Frontal cortex (tissue), 3 donors: ENCODE measurements at regions not wholly inside any gene's neighbourhood (a gene's known extent, or its start where the extent isn't known, plus 50 kb on each side); places are given as distances from the start of the nearest gene placed in this dataset.
"Not testable (repeated sequence)": the region's sequence is repeated elsewhere in the genome, so short reads cannot be mapped to it uniquely, and the experiment has no call there.

ENCODE experiments used
- DNase-seq, 2 donors: peaks; one replicate each; pipeline ENCODE4 v3.0.0; 2012; ENCODE audit warnings: low spot score in 2 of 2
- FAIRE-seq: peaks from 2 replicates; lab custom pipeline; 2012; peaks lifted over from hg19 to GRCh38; lab: Jason Lieb, UNC
- donor health status: control.
- donor health status: control.
- donor health status: control.

DNA sequence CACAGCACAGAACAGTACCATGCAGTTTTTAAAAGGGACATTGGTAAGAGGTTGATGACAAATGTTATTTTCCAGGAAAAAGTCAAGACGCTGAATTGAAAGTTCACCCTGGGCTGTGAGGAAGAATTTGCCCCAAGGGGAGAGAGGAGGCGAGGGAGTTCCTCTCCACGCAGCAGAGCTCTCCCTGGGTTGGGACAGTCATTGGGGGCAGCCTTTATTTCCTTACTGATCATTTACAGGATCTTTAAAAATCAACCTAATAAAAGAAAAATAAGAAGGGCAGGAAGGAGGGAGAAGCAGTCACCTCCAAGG, 49.9 kb upstream of the WNT7B start:
- DNase-seq (no peak), FAIRE-seq (no peak)

DNA sequence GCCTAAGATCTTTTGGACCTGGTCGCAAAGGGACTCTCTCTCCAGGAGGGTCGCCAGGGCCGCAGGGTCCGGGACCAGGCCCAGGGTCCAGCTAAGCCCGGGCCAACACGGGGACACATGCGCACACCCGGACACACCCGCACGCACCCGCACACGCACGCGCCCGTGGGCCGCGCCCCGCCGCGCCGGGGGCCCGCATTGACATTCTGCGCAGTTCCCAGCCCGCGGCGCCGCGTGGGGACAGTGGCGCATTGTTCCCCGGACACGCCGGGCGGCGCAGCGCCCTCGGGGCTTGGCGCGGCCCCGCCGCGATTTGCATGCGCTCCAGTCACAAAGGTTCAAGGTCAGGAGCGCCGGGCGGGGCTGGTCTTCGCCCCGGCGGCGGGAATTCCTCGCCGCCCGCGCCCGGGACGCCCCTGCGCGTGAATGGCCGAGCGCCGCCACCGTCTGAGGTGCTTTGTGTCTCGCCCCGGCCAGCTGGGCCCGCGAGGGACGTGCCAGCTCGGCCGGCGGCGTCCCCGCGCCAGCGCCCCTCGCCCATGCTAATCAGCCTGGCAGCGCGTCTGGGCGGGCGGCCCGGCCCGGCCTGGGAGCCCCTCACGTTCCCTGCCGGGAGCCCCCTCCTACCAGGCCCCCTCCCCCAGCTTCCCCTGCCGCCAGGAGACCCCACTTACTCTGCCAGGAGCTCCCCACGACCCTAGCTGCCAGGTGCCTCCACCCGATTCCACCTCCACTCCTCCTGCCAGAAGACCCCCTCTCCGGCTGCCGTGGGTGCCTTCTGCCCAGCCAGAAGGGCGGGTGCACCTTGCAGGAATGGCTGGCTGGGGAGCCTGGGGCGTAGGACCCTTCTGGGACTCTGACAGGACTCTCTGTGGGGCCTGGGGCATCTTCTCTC, 50.5 kb upstream of the WNT7B start:
- FAIRE-seq, result no peak
- DNase-seq, result peak; percentile 87 to 92

DNA sequence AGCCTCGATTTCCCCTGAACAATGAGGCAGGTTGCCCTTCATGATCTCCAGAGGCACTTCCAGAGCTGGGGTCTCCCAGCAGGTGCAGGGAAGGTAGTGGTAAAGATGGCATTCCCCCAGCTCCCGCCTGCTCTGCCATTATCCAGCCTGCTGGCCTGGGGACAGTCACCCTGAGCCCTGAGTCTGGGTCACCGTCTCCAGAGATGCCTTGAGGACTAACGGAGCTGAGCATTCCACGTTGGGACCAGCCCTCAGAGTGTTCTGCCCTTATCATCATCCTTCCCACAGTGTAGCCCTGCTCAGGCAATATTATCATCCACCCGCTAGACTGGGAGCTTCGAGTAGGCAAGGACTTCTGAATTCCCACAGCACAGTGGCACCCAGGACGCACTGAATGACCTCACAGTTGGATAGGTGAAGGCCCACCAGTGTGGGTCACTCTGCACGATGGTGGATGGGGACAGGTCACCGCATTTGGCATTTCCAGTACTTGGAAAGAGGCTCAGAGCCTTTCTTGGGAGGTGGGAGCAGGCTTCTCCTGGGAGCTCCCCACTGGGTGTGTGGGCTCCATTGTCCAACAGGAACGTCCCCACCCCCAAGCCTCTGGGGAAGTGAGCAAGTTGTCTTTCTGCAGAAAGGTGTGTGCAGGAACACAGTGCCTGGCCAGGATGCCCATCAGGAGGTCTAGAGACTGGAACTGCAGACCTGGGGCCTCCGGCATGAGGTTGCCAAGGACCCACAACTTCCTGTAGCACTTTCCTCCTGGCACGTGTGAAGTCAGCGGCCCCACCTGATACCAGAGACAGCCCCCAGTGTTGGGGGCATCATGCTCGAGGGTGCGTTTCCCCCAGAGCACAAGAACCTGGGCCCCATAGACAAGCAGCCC, 51.4 kb upstream of the WNT7B start:
- no peak for DNase-seq
- FAIRE-seq, result no peak

DNA sequence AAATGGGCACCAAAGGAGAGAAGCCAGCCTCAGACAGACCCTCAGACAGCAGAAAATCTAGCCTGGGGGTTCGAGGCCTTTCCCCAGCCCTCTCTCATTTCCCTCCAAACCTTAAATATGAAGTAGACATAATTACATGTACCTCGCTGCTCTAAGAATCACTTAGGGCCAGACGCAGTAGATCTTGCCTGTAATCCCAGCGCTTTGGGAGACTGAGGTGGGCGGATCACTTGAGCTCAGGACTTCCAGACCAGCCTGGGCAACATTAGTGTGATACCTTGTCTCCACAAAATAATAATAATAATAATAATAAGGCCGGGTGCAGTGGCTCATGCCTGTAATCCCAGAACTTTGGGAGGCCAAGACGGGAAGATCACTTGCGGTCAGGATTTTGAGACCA, 52.1 kb upstream of the WNT7B start:
- DNase-seq (no peak), FAIRE-seq (no peak)

DNA sequence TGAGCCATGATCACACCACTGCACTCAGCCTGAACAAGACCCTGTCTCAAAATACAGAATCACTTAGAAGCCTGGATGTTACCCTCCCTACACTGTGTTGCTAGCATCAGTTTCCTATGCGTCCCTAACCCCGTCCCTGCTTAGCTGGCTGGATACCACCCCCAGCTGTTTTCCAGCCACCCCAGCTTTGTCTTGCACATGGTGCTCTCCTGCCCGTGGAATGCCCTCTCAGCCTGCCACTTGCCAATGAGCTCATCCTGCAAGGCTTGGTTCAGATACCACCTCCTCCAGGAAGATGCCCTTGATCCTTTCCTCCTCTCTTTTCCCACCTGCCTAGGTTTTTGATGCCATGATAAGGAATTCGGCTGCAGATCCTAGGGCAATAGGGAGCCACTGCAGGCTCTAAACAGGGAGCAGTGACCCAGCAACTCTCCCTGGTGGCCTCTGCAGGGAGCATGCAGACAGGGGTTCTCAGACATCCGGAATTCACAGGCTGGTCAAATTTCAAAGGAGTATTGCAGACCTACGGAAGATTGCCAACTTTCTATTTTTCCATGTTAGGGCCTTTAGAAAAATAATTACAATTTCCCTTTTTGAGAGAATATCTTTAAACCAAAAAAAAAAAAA, 52.7 kb upstream of the WNT7B start:
- DNase-seq (no peak), FAIRE-seq (no peak)

DNA sequence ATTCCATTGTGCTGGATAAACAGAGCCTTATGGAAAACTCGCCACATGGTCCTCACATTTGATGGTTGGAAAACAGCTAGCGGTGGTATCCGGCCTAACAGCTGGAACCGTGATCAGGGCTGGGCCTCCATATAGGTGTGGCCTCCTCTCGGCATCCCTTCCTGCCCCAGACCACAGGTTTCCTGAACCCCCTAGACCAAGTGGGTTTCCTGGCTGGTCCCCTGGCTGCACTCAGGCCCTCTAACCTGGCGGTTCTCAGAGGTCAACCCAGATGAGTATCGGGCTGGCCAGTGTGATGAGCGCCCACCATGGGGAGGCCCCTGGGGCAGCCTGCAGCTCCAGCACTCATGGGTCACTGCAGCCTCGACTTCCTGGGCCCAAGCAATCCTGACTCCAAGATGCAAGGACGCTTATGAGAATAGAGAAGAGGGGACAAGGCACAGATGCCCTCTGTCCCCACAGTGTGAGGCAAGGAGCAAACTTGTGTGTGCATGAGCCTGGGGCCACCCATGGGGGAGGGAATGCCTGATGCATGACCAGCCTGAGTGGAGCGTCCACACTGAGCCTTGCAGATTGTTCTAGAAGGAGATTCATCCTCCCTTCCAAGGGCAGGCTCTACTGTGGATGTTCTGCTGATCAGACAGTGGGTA, 53.4 kb upstream of the WNT7B start:
- no peak for FAIRE-seq

DNA sequence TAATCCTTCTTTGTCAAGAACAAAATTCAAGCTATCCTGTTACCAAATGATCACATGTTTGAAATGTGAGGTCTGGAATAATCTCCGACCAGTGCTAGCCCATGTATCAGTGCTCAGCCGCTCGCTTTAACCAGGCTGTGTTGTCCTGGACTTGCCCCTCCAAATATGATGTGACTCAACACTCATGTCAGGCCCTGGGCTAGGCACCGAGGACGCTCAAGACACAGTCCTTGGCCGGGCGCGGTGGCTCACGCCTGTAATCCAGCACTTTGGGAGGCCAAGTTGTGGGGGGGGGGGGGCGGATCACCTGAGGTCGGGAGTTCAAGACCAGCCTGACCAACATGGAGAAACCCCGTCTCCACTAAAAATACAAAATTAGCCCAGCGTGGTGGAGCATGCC, 54.1 kb upstream of the WNT7B start:
- no peak for DNase-seq
- no peak for FAIRE-seq

More for the DNA sequence above, 53.4 kb upstream of the WNT7B start:
- no peak for DNase-seq

DNA sequence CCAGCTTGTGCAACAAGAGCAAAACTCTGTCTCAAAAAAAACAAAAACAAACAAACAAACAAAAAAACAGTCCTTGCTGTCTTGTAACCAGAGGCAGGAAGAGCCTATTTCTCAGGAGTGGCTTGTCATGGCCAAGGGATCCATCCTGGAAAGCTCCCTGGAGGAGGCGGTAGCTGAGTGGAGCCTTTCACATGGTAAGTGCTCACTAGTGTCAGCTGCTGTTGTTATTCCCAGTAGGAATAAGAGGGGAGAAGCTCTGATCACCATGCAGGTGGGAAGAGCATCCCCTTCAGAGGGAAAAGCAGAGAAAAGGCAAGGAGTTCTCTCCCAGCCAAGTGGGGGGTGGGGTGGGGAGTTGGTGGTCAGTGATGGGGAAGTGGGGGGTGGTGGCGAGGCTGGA, 54.6 kb upstream of the WNT7B start:
- FAIRE-seq (no peak), DNase-seq (no peak)

DNA sequence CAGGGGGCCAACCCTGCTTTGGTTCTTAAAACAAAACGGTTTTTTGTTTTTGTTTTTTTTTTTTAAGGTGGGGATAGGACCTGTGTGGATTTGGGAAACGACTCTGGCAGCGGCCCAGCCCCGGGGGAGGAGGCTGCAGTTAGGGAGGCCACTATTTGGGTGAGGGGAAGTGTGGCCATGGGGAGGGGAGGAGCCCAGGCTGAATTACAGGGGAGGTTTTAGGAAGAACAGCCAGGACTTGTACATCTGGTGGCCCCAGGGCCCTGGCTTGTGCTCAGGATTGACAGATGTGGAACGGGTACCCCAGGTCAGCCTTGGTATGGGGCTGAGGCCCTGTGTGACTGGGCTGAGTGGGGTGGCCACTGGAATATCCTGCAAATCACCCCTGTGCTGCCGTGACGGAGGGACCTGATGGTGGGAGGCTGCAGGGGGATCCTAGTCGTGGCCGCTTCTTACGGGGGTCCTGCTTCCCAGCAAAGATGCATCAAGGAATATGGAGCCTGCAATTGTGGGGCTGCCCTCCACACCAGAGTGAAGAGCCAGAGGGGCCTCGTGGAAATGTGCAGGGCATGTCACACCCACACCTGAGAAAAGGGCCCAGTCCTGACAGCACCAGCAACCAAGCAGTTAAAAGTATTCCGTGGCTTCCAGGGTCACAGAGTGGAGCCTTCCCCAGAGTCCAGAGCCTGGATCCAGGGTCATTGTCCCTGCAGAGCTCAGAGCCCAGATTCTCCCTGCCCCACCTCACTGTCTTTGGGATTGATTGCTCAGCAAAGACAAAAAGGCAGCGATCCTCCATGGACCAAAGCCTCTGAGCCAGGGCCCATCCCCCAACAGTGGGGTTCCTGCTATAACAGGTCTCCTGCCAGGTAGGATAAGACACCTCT, 55.2 kb upstream of the WNT7B start:
- DNase-seq, result no peak
- FAIRE-seq, result no peak

DNA sequence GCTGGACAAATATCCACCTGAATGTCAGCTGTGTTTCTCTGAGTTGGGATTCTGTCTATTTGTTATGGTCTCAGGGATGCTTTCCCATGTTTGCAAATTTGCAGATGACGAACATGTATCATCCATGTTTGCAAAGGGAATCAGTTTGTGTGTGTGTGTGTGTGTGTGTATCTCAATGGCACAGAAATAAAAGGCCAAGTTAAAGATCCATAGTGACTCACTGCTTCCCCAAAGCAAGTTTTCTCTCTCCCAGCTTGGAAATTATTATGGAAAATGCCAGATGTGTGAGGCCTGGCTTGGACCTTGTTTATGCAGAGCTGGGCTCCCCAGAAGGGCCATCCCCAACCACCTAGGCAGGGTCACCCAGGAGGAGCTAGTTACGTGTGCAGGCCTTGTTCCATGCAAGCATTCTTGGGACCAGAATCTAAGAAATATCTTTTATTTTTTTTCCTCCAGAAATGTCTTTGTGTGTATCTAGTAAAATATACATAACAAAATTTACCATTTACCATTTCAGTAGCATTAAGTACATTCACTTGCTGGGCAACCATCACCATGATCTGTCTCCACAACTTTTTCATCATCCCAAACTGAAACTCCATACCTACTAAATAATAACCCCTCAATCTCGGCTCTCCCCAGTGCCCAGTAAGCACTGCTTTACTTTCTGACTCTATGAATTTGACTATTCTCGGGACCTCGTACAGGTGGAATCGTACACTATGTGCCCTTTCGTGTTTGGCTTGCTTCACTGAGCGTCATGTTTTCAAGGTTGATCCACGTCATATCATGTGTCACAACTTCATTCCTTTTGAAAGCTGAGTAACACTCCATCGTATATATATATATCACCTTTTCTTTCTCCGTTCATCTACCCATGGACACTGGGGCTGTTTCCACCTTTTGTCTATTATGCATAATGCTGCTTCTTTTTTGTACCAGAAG, 56.6 kb upstream of the WNT7B start:
- no peak for DNase-seq
- no peak for FAIRE-seq

DNA sequence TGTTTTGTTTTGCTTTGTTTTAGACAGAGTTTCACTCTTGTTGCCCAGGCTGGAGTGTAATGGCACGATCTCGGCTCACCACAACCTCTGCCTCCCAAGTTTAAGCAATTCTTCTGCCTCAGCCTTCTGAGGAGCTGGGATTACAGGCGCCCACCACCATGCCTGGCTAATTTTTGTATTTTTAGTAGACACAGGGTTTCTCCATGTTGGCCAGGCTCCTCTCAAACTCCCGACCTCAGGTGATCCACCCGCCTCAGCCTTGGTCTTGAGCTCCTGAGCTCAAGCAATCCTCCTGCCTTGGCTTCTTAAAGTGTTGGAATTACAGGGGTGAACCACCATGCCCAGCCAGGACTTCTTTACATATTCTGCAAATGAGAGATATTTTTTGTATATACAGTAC, 57.5 kb upstream of the WNT7B start:
- DNase-seq, FAIRE-seq: not testable (repeated sequence)

DNA sequence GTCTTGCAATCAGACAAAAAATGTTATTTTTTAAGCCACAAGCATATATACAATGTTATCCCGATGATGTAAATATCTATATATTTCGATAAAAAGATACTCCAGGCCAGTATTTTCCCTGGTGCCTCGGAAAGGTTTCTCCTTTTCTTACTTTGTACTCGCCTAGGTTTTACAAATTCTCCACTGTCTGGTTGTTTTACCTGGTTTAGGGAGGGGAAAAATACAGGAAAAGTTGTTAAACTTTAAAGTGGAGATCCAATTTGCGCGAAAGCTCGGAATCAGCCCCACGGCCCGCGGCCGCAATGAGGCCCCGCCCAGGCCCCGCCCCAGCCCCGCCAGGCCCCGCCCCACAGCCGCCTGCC, 58.4 kb upstream of the WNT7B start:
- DNase-seq (no peak), FAIRE-seq (no peak)

DNA sequence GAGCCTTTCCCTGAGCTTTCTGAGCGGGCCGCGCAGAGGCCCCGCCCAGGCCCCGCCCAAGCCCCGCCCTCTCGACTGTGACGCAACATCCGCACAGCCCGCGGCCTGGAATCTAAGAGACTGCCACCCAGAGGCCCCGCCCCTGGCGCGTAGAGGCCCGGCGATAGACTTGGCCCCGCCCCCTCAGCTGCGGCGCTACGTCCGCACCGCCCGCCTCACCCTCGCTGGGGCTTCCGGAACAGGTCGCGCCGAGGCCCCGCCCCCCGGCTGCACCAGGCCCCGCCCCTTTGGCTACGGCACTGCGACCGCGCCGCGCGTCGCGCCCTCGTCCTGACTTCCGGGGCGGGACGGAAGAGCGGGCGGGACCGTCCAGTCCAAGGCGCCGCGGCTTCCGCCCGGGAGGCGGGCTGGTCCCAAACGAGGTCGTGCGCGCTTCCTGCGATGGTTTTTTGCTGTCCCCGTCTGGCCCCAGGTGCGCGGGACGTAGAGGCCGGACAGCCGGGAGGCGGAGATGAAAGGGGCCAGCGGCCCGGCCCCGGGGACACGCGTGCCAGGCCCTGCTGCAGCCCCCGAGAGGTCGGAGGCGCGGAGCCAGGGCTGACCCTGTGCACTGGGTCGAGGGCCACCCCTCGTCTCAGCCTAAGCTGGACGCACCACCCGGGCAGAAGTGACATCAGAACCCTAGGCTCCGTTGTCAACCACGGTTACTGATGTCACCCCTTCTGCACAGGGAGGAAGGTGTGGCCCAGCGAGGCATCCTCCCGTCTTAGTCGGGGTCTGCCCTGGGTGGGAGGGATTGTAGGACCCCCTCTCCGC, 59.0 kb upstream of the WNT7B start:
- DNase-seq (peak; percentile 100), FAIRE-seq (no peak)

DNA sequence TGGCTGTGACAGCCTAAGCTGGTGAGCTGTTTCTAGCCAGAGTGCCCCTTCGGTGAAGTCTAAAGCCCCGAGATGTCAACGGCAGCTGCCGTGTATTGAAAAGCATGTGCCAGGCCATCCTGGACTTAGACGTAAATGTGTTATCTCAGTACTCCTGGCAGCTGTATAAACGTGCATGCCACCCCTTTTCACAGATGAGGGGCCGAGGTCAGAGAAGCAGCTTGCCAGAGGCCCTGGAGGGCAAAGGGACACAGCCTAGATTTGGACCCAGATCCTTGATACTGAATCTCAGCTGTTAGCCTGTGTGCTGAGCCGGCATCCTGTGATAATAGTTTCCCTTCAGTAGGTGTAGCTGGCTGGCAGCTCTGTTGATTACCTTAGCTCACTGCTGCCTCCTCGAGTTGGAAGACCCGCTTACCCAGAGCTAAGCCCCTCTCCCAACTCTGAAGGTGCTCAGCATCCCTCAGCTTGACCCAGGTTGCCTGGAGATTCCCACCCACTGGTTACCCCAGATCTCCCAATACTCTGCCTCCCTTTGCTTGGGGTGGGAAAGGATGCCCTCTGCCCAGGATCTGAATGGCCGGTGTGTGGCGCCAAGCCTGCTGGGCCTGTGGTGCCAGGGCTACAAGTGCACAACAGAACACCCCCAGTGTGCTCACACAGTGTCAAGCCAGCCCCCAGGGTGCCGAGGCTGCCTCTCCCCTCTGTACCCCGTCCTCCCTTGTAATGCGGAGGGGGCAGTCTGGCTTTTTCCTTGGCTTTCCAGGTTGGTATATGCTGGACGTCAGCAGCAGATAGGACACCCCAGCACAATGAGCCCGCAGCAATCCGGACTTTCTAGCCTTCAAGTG, 59.8 kb upstream of the WNT7B start:
- no peak for FAIRE-seq

DNA sequence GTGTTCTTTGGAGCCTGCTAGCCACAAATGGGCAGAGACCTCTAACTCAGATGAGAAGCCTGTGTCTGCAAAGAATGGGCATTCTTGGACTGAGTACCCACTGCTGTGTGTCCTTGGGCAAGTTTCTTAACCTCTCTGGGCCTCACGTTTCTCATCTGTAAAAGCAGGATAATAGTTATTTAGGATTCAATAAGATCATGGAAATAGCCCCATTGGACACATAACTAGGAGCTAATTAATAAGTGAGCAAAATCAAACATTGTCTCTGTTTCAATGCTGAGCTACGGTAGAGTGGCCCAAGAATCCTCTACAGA, 61.2 kb upstream of the WNT7B start:
- no peak for FAIRE-seq
- DNase-seq, result no peak

More for the DNA sequence above, 59.8 kb upstream of the WNT7B start:
- DNase-seq, result no peak

DNA sequence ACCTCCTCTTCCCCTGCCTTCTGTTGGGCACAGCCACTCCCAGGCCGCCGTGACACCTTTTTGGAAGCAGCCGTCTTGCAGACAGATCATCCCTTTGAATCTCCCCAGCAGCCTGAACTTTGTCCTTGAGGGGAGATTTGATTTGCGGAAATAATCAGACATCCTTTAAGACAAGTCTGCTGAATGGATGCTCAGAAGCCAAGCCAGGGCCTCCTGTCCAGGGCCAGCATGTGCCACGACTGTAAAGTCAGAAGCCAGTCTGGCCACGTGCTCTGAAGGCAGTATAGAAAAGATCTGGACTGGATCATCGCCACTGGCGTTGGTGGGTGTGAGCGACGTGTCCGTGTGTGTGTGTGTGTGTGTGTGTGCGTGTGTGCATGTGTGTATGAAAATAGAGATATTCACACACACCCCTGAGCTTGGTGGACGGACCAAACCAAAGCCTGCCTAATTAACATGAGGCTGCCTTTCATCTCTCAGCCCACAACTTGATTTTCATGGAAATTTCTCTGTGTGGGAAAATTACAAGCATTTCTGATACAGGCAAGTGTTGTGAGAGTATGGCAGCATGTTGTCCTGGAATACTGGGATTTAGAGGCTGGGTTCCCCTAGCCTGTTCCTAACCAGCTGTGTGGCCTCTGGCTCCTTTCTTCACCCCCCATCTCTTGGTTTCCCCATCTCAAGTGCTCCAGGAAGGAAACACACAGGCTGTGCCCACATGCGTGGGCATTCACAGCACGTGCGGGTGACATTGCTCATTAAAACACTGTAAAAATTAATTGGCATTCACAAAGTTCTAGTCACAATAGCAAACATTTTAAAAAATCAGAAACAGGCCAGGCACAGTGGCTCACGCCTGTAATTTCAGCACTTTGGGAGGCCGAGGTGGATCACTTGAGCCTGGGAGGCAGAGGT, 61.8 kb upstream of the WNT7B start:
- no peak for FAIRE-seq
- DNase-seq, result peak in 1 of 2 donors; percentile 16
